ENCODE measurements at regions not wholly inside any gene's neighbourhood (a gene's known extent, or its start where the extent isn't known, plus 50 kb on each side); places are given as distances from the start of the nearest gene placed in this dataset.

- TF ChIP-seq GATA2 (IDR thresholded peaks at IDR 0.05; ENCODE audit: low read depth, low read length), result no peak
- no peak for TF ChIP-seq GATA3 (IDR thresholded peaks at IDR 0.05; ENCODE audit: low read depth, low read length)
These were observed 370.6 kb downstream of the SIPA1L2 start for GRCh38 chr1:232259333-232259732.

Measured in SH-SY5Y (cell line).